ENCODE measurements at regions not wholly inside any gene's neighbourhood (a gene's known extent, or its start where the extent isn't known, plus 50 kb on each side); places are given as distances from the start of the nearest gene placed in this dataset.

DNA sequence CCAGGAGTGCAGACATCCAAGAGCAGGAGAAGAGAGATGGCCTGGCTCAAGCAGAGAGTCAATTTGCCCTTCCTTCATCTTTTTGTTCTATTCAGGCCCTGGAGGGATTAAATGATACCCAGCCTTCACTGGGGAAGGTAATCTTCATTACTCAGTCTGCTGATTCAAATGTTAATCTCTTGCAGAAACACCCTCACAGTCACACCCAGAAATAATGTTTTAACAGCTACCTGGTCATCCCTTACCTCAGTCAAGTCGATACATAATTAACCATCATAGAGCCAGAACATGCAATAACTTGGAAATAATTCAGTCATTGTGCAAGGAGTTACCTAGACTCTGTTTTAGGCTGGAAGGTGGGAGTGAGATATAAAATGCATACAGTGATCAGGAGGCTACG is 163.7 kb upstream of the TNP1 start:
- TF ChIP-seq, protein P1, sequence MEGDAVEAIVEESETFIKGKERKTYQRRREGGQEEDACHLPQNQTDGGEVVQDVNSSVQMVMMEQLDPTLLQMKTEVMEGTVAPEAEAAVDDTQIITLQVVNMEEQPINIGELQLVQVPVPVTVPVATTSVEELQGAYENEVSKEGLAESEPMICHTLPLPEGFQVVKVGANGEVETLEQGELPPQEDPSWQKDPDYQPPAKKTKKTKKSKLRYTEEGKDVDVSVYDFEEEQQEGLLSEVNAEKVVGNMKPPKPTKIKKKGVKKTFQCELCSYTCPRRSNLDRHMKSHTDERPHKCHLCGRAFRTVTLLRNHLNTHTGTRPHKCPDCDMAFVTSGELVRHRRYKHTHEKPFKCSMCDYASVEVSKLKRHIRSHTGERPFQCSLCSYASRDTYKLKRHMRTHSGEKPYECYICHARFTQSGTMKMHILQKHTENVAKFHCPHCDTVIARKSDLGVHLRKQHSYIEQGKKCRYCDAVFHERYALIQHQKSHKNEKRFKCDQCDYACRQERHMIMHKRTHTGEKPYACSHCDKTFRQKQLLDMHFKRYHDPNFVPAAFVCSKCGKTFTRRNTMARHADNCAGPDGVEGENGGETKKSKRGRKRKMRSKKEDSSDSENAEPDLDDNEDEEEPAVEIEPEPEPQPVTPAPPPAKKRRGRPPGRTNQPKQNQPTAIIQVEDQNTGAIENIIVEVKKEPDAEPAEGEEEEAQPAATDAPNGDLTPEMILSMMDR (IDR thresholded peaks at IDR 0.05; ENCODE audit: low read depth, low read length, poor library complexity, severe bottlenecking): no peak
- TF ChIP-seq EZH2phosphoT487 (IDR thresholded peaks at IDR 0.05; ENCODE audit: borderline replicate concordance, low read length): no peak

Data from DOHH2 (cell line).